Parathyroid adenoma (tissue), 2 donors: ENCODE measurements at regions not wholly inside any gene's neighbourhood (a gene's known extent, or its start where the extent isn't known, plus 50 kb on each side); places are given as distances from the start of the nearest gene placed in this dataset.

Source experiments
- H2AFZ ChIP-seq: fragments of 300-600 bp; sonication (generic); one replicate; pipeline ENCODE4 v1.7.0; 2017; ENCODE audit warnings: antibody characterized with exemption, mild to moderate bottlenecking
- H3K27ac ChIP-seq: fragments of 300-600 bp; sonication (generic); one replicate; pipeline ENCODE4 v1.7.0; 2017
- H3K27me3 ChIP-seq: fragments of 300-600 bp; sonication (generic); one replicate; pipeline ENCODE4 v1.7.0; 2017; ENCODE audit warnings: low read length; ENCODE audit not compliant: control insufficient read depth, insufficient read depth
- H3K36me3 ChIP-seq: fragments of 300-600 bp; sonication (generic); one replicate; pipeline ENCODE4 v1.7.0; 2017; ENCODE audit warnings: low read length; ENCODE audit not compliant: control insufficient read depth, insufficient read depth
- H3K4me1 ChIP-seq: fragments of 300-600 bp; sonication (generic); one replicate; pipeline ENCODE4 v1.7.0; 2017; ENCODE audit warnings: control low read depth
- H3K4me2 ChIP-seq: fragments of 300-600 bp; sonication (generic); one replicate; pipeline ENCODE4 v1.7.0; 2017; ENCODE audit warnings: low read length
- H3K4me3 ChIP-seq: fragments of 300-600 bp; sonication (generic); one replicate; pipeline ENCODE4 v1.7.0; 2017; ENCODE audit warnings: low read depth, low read length
- H3K79me2 ChIP-seq: fragments of 300-600 bp; sonication (generic); one replicate; pipeline ENCODE4 v1.7.0; 2017; ENCODE audit warnings: control low read depth
- H3K9ac ChIP-seq: fragments of 300-600 bp; sonication (generic); one replicate; pipeline ENCODE4 v1.7.0; 2017; ENCODE audit warnings: mild to moderate bottlenecking
- H3K9me3 ChIP-seq: fragments of 300-600 bp; sonication (generic); one replicate; pipeline ENCODE4 v1.7.0; 2017; ENCODE audit warnings: low read length; ENCODE audit not compliant: control insufficient read depth
- TF ChIP-seq, protein P1 (sequence below): fragments of 300-600 bp; sonication (generic); IDR thresholded peaks from one replicate; pipeline ENCODE4 v1.7.0; 2017; ENCODE audit warnings: antibody characterized with exemption, mild to moderate bottlenecking
- donor health status: primary hyperparathyroidism.

DNA sequence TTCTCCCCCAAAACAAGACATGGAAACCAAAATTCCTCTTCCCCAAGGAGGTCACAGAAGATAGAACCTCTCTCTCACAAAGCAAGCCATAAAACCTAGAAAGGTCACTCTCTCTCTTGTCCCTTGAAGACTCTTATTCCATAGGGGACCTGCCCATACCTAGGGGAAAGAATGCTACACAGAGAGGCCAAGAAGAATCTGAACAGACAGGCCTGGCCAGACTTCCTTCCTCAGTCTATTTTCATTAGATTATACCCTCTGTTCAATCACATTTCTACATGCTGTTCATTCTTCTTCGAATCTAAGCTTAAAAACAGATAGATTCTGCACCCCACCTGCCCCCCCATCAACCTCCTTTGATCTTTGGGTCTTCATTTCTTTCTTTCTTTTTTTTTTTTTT lies 206.8 kb downstream of the TLE4 start:
- Histone ChIP-seq H2AFZ (no peak overlapping the region), H3K9ac (no peak overlapping the region), H3K36me3 (no peaks in the 10 kb centered on the region), H3K9me3 (no peaks in the 10 kb centered on the region), H3K27me3 (no peaks in the 10 kb centered on the region), H3K4me3 (no peak overlapping the region), H3K4me1 (no peaks in the 10 kb centered on the region), H3K79me2 (no peaks in the 10 kb centered on the region), H3K27ac (no peak overlapping the region), H3K4me2 (no peak overlapping the region)
- TF ChIP-seq, protein P1, sequence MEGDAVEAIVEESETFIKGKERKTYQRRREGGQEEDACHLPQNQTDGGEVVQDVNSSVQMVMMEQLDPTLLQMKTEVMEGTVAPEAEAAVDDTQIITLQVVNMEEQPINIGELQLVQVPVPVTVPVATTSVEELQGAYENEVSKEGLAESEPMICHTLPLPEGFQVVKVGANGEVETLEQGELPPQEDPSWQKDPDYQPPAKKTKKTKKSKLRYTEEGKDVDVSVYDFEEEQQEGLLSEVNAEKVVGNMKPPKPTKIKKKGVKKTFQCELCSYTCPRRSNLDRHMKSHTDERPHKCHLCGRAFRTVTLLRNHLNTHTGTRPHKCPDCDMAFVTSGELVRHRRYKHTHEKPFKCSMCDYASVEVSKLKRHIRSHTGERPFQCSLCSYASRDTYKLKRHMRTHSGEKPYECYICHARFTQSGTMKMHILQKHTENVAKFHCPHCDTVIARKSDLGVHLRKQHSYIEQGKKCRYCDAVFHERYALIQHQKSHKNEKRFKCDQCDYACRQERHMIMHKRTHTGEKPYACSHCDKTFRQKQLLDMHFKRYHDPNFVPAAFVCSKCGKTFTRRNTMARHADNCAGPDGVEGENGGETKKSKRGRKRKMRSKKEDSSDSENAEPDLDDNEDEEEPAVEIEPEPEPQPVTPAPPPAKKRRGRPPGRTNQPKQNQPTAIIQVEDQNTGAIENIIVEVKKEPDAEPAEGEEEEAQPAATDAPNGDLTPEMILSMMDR: no peak

DNA sequence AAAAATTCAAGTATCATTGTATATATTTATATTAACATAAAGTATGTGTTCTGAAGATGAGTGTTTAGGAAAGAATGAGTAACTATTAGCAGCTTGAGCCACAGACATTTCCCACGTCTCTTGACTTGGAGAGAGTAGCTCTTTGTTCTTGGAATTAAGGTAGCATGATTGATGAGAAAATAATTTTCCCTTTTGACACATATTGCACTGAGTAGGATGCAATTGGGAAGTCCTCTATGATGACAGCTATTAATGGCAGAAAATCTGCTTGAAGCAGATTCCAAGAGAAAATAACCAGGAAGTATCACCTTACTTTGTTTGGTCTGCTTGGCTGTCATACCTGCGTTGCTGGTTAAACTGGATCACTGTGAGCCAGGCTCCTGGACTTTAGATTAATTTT lies 204.8 kb downstream of the TLE4 start:
- Histone ChIP-seq H3K27me3 (no peaks in the 10 kb centered on the region), H2AFZ (no peak overlapping the region), H3K36me3 (no peaks in the 10 kb centered on the region), H3K4me2 (no peak overlapping the region), H3K9ac (no peak overlapping the region), H3K4me1 (no peaks in the 10 kb centered on the region), H3K27ac (no peak overlapping the region), H3K79me2 (no peaks in the 10 kb centered on the region), H3K4me3 (no peak overlapping the region), H3K9me3 (no peaks in the 10 kb centered on the region)
- TF ChIP-seq, protein P1: no peak
